ENCODE measurements at regions not wholly inside any gene's neighbourhood (a gene's known extent, or its start where the extent isn't known, plus 50 kb on each side); places are given as distances from the start of the nearest gene placed in this dataset.
"Not testable (repeated sequence)": the region's sequence is repeated elsewhere in the genome, so short reads cannot be mapped to it uniquely, and the experiment has no call there.

- Mint-ChIP-seq H3K36me3 (no peaks in the 10 kb centered on the region), H3K4me1 (no peaks in the 10 kb centered on the region), H3K4me3 (no peak overlapping the region), H3K9me3 (peaks cover 0 to 5% (median under 1%) of the 10 kb centered on the region in 5 donors), H3K27me3 (peaks cover 0 to 4% of the 10 kb centered on the region in 2 donors), H3K27ac (no peak overlapping the region)
- ChIA-PET CTCF (no interaction called here), POLR2A (no interaction called here)
- Histone ChIP-seq H3K27me3 (ENCODE audit: insufficient read depth, low read length, poor library complexity, severe bottlenecking) (no peaks in the 10 kb centered on the region), H3K4me1 (ENCODE audit: insufficient read depth, low read length) (no peaks in the 10 kb centered on the region), H3K36me3 (ENCODE audit: insufficient read depth, low read length) (no peaks in the 10 kb centered on the region), H3K27ac (ENCODE audit: low read depth, low read length) (no peak overlapping the region), H3K9me3 (ENCODE audit: low read length) (no peaks in the 10 kb centered on the region), H3K4me3 (ENCODE audit: low read length) (no peak overlapping the region)
- DNase-seq: no peak
Measured at GRCh38 chr7:93711926-93712325, 137.4 kb upstream of the CALCR start.

- H3K4me1 Mint-ChIP-seq; H3K36me3 ChIP-seq (ENCODE audit: insufficient read depth, low read length); H3K27me3 ChIP-seq (ENCODE audit: insufficient read depth, low read length, poor library complexity, severe bottlenecking); H3K4me3 Mint-ChIP-seq; H3K36me3 Mint-ChIP-seq; H3K27me3 Mint-ChIP-seq; DNase-seq; H3K9me3 Mint-ChIP-seq; CTCF ChIA-PET; H3K27ac ChIP-seq (ENCODE audit: low read depth, low read length); POLR2A ChIA-PET; H3K4me3 ChIP-seq (ENCODE audit: low read length); H3K9me3 ChIP-seq (ENCODE audit: low read length); H3K4me1 ChIP-seq (ENCODE audit: insufficient read depth, low read length): not testable (repeated sequence)
- H3K27ac Mint-ChIP-seq: peak overlapping the region in 1 of 8 donors; percentile 60
Measured at GRCh38 chr7:93708255-93708654, 133.7 kb upstream of the CALCR start.

DNA sequence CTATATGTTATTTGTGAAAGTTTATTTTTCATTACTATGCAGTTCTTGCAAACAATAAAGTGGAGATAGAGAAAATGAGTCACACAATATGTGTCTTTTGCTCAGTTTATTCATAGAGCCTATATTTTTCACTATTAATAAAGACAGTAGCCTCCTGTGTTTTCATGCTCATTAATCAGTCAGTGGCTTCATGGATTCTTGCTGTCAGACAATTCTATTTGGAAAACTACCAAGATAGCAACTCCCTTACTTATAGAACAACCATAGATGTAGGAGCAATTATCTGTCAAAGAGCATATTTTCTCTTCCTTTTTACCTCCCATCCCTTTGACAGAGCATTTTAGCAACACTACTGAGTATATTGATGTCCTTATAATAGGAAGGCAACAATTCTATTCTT is 132.7 kb upstream of the CALCR start:
- H3K27me3 ChIP-seq (ENCODE audit: insufficient read depth, low read length, poor library complexity, severe bottlenecking): no peaks in the 10 kb centered on the region
- H3K4me1 ChIP-seq (ENCODE audit: insufficient read depth, low read length): no peaks in the 10 kb centered on the region
- Mint-ChIP-seq H3K4me3 (no peak overlapping the region), H3K27ac (no peak overlapping the region), H3K27me3 (no peaks in the 10 kb centered on the region), H3K4me1 (no peaks in the 10 kb centered on the region), H3K36me3 (no peaks in the 10 kb centered on the region), H3K9me3 (peaks cover 0 to 6% (median 2%) of the 10 kb centered on the region in 5 donors)
- no peak overlapping the region for H3K27ac ChIP-seq (ENCODE audit: low read depth, low read length)
- no peaks in the 10 kb centered on the region for H3K36me3 ChIP-seq (ENCODE audit: insufficient read depth, low read length)
- CTCF ChIA-PET: no interaction called here
- no peaks in the 10 kb centered on the region for H3K9me3 ChIP-seq (ENCODE audit: low read length)
- POLR2A ChIA-PET: no interaction called here
- H3K4me3 ChIP-seq (ENCODE audit: low read length): no peak overlapping the region
- no peak for DNase-seq

DNA sequence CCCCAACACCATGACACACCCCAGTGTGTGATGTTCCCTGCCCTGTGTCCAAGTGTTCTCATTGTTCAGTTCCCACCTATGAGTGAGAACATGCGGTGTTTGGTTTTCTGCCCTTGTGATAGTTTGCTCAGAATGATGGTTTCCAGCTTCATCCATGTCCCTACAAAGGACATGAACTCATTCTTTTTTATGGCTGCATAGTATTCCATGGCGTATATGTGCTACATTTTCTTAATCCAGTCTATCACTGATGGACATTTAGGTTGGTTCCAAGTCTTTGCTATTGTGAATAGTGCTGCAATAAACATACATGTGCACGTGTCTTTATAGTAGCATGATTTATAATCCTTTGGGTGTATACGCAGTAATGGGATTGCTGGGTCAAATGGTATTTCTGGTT is 131.6 kb upstream of the CALCR start:
- H3K4me3 ChIP-seq (ENCODE audit: low read length); H3K27me3 Mint-ChIP-seq; H3K36me3 Mint-ChIP-seq; DNase-seq; H3K9me3 ChIP-seq (ENCODE audit: low read length); H3K27me3 ChIP-seq (ENCODE audit: insufficient read depth, low read length, poor library complexity, severe bottlenecking); H3K4me1 Mint-ChIP-seq; H3K4me3 Mint-ChIP-seq; H3K36me3 ChIP-seq (ENCODE audit: insufficient read depth, low read length); H3K27ac ChIP-seq (ENCODE audit: low read depth, low read length); H3K27ac Mint-ChIP-seq; CTCF ChIA-PET; H3K4me1 ChIP-seq (ENCODE audit: insufficient read depth, low read length); POLR2A ChIA-PET; H3K9me3 Mint-ChIP-seq: not testable (repeated sequence)

DNA sequence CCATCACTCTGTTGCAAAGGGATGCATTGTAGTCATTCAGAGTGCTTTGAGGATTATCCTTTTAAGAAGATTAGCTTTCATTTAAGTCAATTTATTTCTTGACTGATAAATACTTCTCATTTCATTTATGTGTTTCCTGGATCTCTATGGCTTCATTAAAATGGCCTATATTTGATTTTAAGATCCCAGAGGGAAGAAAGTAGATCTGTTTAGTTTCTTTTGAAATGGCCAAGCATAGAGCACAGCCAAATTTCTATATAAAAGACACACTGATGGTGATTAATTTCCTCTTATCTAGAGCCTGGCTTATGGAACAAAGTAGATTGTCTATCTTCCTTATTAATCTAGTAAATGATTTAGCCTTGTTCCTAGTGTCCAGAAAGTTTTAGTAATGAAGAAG is 129.7 kb upstream of the CALCR start:
- no peak overlapping the region for H3K27ac ChIP-seq (ENCODE audit: low read depth, low read length)
- H3K4me3 ChIP-seq (ENCODE audit: low read length): no peak overlapping the region
- H3K9me3 Mint-ChIP-seq: peaks cover 0 to 6% (median 0%) of the 10 kb centered on the region in 5 donors
- H3K27ac Mint-ChIP-seq: no peak overlapping the region
- H3K4me1 Mint-ChIP-seq: no peaks in the 10 kb centered on the region
- H3K27me3 Mint-ChIP-seq: no peaks in the 10 kb centered on the region
- POLR2A ChIA-PET: no interaction called here
- no peaks in the 10 kb centered on the region for H3K9me3 ChIP-seq (ENCODE audit: low read length)
- H3K36me3 Mint-ChIP-seq: no peaks in the 10 kb centered on the region
- no peak for DNase-seq
- no peaks in the 10 kb centered on the region for H3K36me3 ChIP-seq (ENCODE audit: insufficient read depth, low read length)
- no peak overlapping the region for H3K4me3 Mint-ChIP-seq
- no peaks in the 10 kb centered on the region for H3K4me1 ChIP-seq (ENCODE audit: insufficient read depth, low read length)
- H3K27me3 ChIP-seq (ENCODE audit: insufficient read depth, low read length, poor library complexity, severe bottlenecking): no peaks in the 10 kb centered on the region
- CTCF ChIA-PET: no interaction called here

GRCh38 chr7:93697901-93698300 is 123.4 kb upstream of the CALCR start:
- H3K4me3 ChIP-seq (ENCODE audit: low read length): no peak overlapping the region
- H3K9me3 ChIP-seq (ENCODE audit: low read length): no peaks in the 10 kb centered on the region
- no peaks in the 10 kb centered on the region for H3K27me3 ChIP-seq (ENCODE audit: insufficient read depth, low read length, poor library complexity, severe bottlenecking)
- DNase-seq: no peak
- CTCF ChIA-PET: no interaction called here
- Mint-ChIP-seq H3K4me1 (no peaks in the 10 kb centered on the region), H3K27me3 (no peaks in the 10 kb centered on the region), H3K9me3 (no peaks in the 10 kb centered on the region), H3K36me3 (no peaks in the 10 kb centered on the region), H3K4me3 (no peak overlapping the region), H3K27ac (no peak overlapping the region)
- no peaks in the 10 kb centered on the region for H3K36me3 ChIP-seq (ENCODE audit: insufficient read depth, low read length)
- POLR2A ChIA-PET: no interaction called here
- no peak overlapping the region for H3K27ac ChIP-seq (ENCODE audit: low read depth, low read length)
- H3K4me1 ChIP-seq (ENCODE audit: insufficient read depth, low read length): no peaks in the 10 kb centered on the region

- H3K27ac Mint-ChIP-seq: no peak overlapping the region
- H3K4me1 Mint-ChIP-seq: no peaks in the 10 kb centered on the region
- Histone ChIP-seq H3K27ac (ENCODE audit: low read depth, low read length) (no peak overlapping the region), H3K27me3 (ENCODE audit: insufficient read depth, low read length, poor library complexity, severe bottlenecking) (no peaks in the 10 kb centered on the region), H3K4me3 (ENCODE audit: low read length) (no peak overlapping the region), H3K9me3 (ENCODE audit: low read length) (no peaks in the 10 kb centered on the region), H3K4me1 (ENCODE audit: insufficient read depth, low read length) (no peaks in the 10 kb centered on the region), H3K36me3 (ENCODE audit: insufficient read depth, low read length) (no peaks in the 10 kb centered on the region)
- CTCF ChIA-PET: no interaction called here
- no peak for DNase-seq
- H3K4me3 Mint-ChIP-seq: no peak overlapping the region
- no peaks in the 10 kb centered on the region for H3K27me3 Mint-ChIP-seq
- no peaks in the 10 kb centered on the region for H3K36me3 Mint-ChIP-seq
- POLR2A ChIA-PET: no interaction called here
- H3K9me3 Mint-ChIP-seq: no peaks in the 10 kb centered on the region
Measured at GRCh38 chr7:93693796-93694195, 119.3 kb upstream of the CALCR start.

DNA sequence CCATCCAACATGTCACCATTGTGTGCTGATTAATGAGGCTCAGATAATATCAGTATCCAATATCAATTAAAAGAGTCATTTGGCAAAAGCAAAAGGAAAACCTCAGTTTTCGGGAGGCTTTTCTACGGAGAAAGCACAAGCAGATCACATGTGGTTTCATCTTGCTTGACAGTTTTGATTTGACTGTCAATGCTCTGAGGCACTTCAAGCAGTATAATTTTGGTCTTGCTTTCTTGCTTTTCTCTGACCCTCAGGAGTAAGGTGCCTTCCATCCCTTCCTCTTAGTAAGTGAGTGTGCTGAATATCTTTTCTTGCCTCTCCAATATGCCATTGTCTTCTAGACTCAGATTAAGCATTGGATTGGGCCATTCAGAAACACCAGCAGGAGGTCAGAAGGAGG is 115.5 kb upstream of the CALCR start:
- no peaks in the 10 kb centered on the region for H3K4me1 Mint-ChIP-seq
- no peaks in the 10 kb centered on the region for H3K36me3 Mint-ChIP-seq
- Histone ChIP-seq H3K9me3 (ENCODE audit: low read length) (no peaks in the 10 kb centered on the region), H3K36me3 (ENCODE audit: insufficient read depth, low read length) (no peaks in the 10 kb centered on the region), H3K27ac (ENCODE audit: low read depth, low read length) (no peak overlapping the region), H3K4me3 (ENCODE audit: low read length) (no peak overlapping the region), H3K27me3 (ENCODE audit: insufficient read depth, low read length, poor library complexity, severe bottlenecking) (no peaks in the 10 kb centered on the region), H3K4me1 (ENCODE audit: insufficient read depth, low read length) (no peaks in the 10 kb centered on the region)
- no peaks in the 10 kb centered on the region for H3K27me3 Mint-ChIP-seq
- DNase-seq: no peak
- POLR2A ChIA-PET: no interaction called here
- H3K4me3 Mint-ChIP-seq: no peak overlapping the region
- CTCF ChIA-PET: no interaction called here
- H3K9me3 Mint-ChIP-seq: no peaks in the 10 kb centered on the region
- no peak overlapping the region for H3K27ac Mint-ChIP-seq

- Mint-ChIP-seq H3K27me3 (no peaks in the 10 kb centered on the region), H3K36me3 (peaks cover 0 to 6% (median 0%) of the 10 kb centered on the region in 3 donors), H3K4me3 (no peak overlapping the region), H3K27ac (no peak overlapping the region), H3K9me3 (peaks cover 0 to 5% (median 3%) of the 10 kb centered on the region in 5 donors), H3K4me1 (no peaks in the 10 kb centered on the region)
- H3K27me3 ChIP-seq (ENCODE audit: insufficient read depth, low read length, poor library complexity, severe bottlenecking): no peaks in the 10 kb centered on the region
- no peaks in the 10 kb centered on the region for H3K9me3 ChIP-seq (ENCODE audit: low read length)
- DNase-seq: no peak
- CTCF ChIA-PET: no interaction called here
- no peaks in the 10 kb centered on the region for H3K4me1 ChIP-seq (ENCODE audit: insufficient read depth, low read length)
- H3K27ac ChIP-seq (ENCODE audit: low read depth, low read length): no peak overlapping the region
- H3K4me3 ChIP-seq (ENCODE audit: low read length): no peak overlapping the region
- H3K36me3 ChIP-seq (ENCODE audit: insufficient read depth, low read length): no peaks in the 10 kb centered on the region
- POLR2A ChIA-PET: no interaction called here
Measured at GRCh38 chr7:93678185-93678584, 103.7 kb upstream of the CALCR start.
